ENCODE measurements at regions not wholly inside any gene's neighbourhood (a gene's known extent, or its start where the extent isn't known, plus 50 kb on each side); places are given as distances from the start of the nearest gene placed in this dataset.

DNA sequence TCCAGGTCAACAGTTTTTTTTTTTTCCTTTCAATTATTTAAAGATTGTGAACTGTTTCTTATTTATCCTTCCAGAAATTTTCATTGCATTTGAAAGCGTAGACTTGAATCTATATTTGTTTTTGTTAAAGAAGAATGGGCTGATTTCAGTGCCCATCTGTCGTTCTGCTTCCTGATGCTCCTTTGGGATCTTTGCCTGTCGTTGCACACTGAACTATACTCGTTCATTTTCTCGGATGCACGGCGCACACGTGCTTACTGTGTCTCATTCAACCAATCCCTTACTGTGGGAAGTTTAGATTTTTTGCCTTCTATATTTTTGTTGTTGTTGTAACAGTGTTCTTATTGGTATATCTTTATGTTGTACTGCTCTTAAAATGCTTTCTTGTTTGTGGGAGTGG lies 149.7 kb downstream of the VAPA start:
- H3K27ac ChIP-seq = no peak overlapping the region
- TF ChIP-seq, protein P1, sequence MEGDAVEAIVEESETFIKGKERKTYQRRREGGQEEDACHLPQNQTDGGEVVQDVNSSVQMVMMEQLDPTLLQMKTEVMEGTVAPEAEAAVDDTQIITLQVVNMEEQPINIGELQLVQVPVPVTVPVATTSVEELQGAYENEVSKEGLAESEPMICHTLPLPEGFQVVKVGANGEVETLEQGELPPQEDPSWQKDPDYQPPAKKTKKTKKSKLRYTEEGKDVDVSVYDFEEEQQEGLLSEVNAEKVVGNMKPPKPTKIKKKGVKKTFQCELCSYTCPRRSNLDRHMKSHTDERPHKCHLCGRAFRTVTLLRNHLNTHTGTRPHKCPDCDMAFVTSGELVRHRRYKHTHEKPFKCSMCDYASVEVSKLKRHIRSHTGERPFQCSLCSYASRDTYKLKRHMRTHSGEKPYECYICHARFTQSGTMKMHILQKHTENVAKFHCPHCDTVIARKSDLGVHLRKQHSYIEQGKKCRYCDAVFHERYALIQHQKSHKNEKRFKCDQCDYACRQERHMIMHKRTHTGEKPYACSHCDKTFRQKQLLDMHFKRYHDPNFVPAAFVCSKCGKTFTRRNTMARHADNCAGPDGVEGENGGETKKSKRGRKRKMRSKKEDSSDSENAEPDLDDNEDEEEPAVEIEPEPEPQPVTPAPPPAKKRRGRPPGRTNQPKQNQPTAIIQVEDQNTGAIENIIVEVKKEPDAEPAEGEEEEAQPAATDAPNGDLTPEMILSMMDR (conservative IDR thresholded peaks at IDR 0.05) = no peak
- TF ChIP-seq ZFX (IDR thresholded peaks at IDR 0.05) = no peak

DNA sequence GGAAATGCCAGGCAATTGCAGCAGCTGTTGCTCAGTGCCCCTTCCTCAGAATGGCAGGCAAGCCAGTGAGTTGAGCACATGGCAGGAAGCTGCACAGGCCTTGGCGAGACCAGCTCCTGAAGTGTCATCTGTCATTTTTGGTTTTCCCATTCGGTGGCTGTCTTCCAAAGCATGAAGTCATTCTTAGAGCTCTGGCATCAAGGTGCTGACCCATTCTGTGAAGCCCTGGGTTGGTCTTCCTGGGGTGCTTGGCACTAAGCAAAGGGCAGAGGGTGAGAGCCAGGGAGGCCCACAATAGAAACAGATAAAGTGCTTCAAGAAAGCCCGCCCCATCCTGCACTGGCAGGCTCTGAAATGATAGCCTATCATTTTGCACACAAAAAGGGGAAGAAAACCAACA lies 150.5 kb downstream of the VAPA start:
- H3K27ac ChIP-seq = no peak overlapping the region
- TF ChIP-seq, protein P1 (conservative IDR thresholded peaks at IDR 0.05) = no peak
- no peak for TF ChIP-seq ZFX (IDR thresholded peaks at IDR 0.05)

DNA sequence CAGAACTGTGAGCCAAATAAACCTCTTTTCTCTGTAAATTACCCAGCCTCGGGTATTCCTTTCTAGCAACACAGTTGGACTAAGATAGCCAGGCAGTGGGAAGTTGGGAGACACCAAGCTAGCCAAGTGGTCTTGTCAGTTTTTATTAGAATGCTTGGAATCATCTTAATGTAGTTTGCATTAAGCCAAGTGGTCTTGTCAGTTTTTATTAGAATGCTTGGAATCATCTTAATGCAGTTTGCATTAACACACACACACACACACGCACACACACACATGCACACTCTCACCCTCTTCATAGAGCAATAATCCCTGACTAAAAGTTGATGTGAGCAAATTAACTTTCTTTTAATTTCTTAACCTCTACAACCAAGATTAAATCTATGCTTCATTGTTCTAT lies 151.5 kb downstream of the VAPA start:
- H3K27ac ChIP-seq = no peak overlapping the region
- no peak for TF ChIP-seq ZFX (IDR thresholded peaks at IDR 0.05)
- TF ChIP-seq, protein P1 (conservative IDR thresholded peaks at IDR 0.05) = no peak

DNA sequence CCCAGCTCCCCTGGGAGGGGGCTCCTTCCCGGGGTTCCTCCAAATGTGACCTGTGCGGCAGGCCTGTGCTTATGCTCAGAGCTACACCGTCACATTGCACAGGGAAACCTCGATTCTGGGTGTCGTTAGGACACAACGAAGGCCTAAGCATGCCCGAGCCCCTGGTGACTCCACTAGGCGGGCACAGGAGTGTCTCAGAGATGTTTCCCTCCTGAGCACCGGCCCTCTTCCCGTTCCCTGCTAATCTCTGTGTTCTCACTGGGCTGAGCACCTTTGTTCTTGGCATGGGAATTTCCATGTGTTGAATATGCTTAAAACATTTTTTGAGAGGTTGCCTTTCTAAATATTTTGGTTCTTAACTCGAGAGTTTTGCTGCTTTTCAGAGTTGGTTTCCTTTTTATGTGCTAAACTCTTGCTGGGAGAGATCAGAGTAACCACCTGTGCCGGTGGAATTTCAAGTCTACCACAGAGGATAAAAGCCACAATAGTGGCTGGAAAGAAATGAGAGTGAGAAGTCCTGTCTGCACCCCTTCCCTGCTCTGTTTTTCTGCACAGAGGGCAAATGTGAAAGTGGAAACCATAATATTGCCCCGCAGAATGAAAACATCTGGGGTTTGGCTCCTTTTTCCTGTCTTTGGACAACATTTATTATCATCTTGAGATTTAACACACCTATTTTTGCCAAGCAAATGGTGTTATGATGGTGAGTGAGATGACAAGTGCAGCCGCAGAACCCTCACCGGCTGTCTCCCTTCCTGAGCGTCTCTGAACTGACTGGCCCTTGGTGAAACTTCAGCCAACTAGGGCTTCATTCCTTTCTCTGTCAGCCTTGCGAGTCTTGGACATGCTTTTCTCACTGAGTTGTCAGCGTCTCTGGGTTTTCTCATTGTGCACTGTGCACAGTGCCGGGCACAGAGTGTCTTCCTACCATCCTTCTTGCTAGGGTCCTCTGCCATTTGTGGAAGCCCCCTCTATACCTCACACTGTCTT lies 154.1 kb downstream of the VAPA start:
- TF ChIP-seq ZFX (IDR thresholded peaks at IDR 0.05) = no peak
- TF ChIP-seq, protein P1 (conservative IDR thresholded peaks at IDR 0.05) = no peak
- H3K27ac ChIP-seq = no peak overlapping the region

DNA sequence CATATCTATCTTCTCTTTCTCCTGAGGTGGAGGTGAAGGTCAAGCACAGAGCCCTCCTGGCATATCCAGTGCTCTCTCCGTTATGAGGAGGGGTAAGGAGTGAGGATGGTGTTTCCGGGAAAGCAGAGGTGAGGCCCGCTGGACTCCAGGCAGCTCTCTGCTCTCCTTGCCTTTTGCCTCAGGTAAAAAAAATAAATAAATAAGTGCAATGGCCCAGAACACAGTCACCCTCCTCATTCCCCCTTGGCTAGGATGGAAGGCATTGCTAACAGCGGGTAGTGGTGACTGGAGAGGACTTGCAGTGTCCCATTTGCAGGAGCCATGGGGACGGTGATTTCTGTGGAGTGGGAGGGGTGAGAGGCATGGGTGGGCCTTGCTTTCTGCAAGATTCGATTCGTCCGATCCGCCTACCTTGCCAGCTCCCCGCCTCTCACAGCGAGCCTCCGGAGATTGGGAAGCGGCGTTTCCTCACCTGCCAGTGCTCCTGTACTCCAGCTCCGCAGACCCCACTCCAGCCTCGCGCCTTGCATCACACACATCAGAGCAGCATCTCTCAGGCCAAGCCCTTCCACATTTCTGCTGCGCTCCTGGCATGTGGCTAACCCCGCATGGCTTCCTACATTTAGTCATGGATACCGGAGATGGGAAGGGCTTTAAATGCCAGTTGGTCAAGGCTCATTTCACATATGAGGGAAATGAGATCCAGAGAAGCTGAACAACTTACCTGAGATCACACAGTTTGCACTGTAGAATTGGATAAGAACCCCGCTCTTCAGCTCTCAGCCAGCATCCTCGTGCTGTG lies 155.2 kb downstream of the VAPA start:
- TF ChIP-seq, protein P1 (conservative IDR thresholded peaks at IDR 0.05) = no peak
- TF ChIP-seq ZFX (IDR thresholded peaks at IDR 0.05) = no peak
- H3K27ac ChIP-seq = no peak overlapping the region

DNA sequence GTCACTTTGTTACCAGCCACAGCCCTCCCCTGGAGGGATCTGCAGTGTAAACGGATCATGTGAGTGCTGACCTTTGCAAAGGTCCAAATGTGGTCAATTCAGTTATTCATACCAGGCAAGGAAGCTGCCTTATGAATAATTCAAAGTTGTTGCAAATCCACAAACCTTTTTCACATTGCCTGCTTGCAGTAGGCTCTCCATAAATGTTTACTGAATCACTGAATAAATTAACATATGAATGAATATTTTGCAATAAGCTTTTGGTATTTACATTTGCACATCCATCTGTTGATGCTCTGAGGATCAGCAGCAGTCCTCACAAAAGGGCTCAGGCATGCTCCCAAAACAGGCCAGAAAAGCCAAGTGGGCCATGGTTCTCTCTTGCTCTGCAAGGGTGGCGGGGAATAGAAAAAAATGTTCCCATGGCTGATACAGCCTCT lies 156.8 kb downstream of the VAPA start:
- H3K27ac ChIP-seq = no peak overlapping the region
- TF ChIP-seq, protein P1 (conservative IDR thresholded peaks at IDR 0.05) = no peak
- TF ChIP-seq ZFX (IDR thresholded peaks at IDR 0.05) = no peak
